Tibial nerve (tissue), 4 donors: ENCODE measurements at regions not wholly inside any gene's neighbourhood (a gene's known extent, or its start where the extent isn't known, plus 50 kb on each side); places are given as distances from the start of the nearest gene placed in this dataset.

Experiments
- EP300 ChIP-seq, 2 donors: sonication (generic); formaldehyde crosslinking; IDR thresholded peaks; one replicate each; pipeline ENCODE4 v1.6.1; 2017; ENCODE audit warnings: antibody characterized with exemption in 2 of 2, mild to moderate bottlenecking in 1 of 2
- POLR2A ChIP-seq, 2 donors: fragments of 450-650 bp; IDR thresholded peaks; one replicate each; pipeline ENCODE4 v1.6.1; 2017; ENCODE audit warnings: antibody characterized with exemption in 2 of 2, mild to moderate bottlenecking in 2 of 2, moderate library complexity in 2 of 2
- TF ChIP-seq, protein P1 (sequence below), 5 experiments: fragments of 200-600 bp in 3 of 5; fragments of 450-650 bp in 2 of 5; sonication (generic) in 3 of 5; IDR thresholded peaks; one replicate each; pipeline ENCODE4 v1.5.1; 2016 to 2019; ENCODE audit warnings: antibody characterized with exemption in 5 of 5, mild to moderate bottlenecking in 3 of 5, moderate library complexity in 2 of 5

DNA sequence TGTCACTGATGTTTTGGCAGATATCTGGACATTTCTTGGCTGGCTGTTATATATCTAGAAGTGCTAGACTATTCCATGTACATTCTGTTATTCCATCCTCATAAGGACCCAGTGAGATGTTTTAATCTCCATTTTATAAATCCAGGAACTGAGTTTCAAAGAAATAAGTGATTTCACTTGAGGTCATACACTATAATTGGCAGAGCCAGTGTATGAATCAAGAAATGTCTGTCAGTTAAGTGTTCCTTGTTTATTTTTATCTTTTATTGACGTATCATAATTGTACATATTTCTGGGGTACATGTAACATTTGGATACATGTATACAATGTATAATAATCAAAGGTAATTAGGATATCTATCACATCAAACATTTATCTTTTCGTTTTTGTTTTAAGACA, 338.3 kb upstream of the KLF4 start:
- TF ChIP-seq, protein P1, sequence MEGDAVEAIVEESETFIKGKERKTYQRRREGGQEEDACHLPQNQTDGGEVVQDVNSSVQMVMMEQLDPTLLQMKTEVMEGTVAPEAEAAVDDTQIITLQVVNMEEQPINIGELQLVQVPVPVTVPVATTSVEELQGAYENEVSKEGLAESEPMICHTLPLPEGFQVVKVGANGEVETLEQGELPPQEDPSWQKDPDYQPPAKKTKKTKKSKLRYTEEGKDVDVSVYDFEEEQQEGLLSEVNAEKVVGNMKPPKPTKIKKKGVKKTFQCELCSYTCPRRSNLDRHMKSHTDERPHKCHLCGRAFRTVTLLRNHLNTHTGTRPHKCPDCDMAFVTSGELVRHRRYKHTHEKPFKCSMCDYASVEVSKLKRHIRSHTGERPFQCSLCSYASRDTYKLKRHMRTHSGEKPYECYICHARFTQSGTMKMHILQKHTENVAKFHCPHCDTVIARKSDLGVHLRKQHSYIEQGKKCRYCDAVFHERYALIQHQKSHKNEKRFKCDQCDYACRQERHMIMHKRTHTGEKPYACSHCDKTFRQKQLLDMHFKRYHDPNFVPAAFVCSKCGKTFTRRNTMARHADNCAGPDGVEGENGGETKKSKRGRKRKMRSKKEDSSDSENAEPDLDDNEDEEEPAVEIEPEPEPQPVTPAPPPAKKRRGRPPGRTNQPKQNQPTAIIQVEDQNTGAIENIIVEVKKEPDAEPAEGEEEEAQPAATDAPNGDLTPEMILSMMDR (IDR thresholded peaks at IDR 0.05) = no peak
- TF ChIP-seq POLR2A (IDR thresholded peaks at IDR 0.05) = no peak
- no peak for TF ChIP-seq EP300 (IDR thresholded peaks at IDR 0.05)
